MM.1S (cell line): ENCODE measurements at regions not wholly inside any gene's neighbourhood (a gene's known extent, or its start where the extent isn't known, plus 50 kb on each side); places are given as distances from the start of the nearest gene placed in this dataset.

Experiments
- DNase-seq: peaks from one replicate; pipeline ENCODE4 v3.0.0-alpha.2; 2015
- H2AFZ ChIP-seq: fragments of 300-600 bp; sonication (generic); 2 replicates; pipeline ENCODE4 v1.6.0; 2016; ENCODE audit warnings: antibody characterized with exemption, low read length
- H3F3A ChIP-seq: fragments of 300-600 bp; sonication (generic); 2 replicates; pipeline ENCODE4 v1.6.1; 2016; ENCODE audit warnings: mild to moderate bottlenecking, antibody characterized with exemption, low read length, moderate library complexity, mixed read lengths; ENCODE audit not compliant: insufficient read depth
- H3K27ac ChIP-seq: fragments of 300-600 bp; sonication (generic); 2 replicates; pipeline ENCODE4 v1.5.1; 2016; ENCODE audit warnings: mild to moderate bottlenecking, low read length
- H3K27me3 ChIP-seq: fragments of 300-600 bp; sonication (generic); replicated peaks from 2 replicates; pipeline ENCODE4 v1.6.0; 2016; ENCODE audit warnings: low read length; ENCODE audit not compliant: insufficient read depth
- H3K36me3 ChIP-seq: fragments of 300-600 bp; sonication (generic); replicated peaks from 2 replicates; pipeline ENCODE4 v1.6.1; 2016; ENCODE audit warnings: mild to moderate bottlenecking, low read length, mixed read lengths; ENCODE audit not compliant: insufficient read depth
- H3K4me1 ChIP-seq: fragments of 300-600 bp; sonication (generic); 2 replicates; pipeline ENCODE4 v1.6.1; 2016; ENCODE audit warnings: low read length, mixed read lengths
- H3K4me2 ChIP-seq: fragments of 300-600 bp; sonication (generic); 2 replicates; pipeline ENCODE4 v1.6.0; 2016; ENCODE audit warnings: low read depth, low read length
- H3K4me3 ChIP-seq: fragments of 300-600 bp; sonication (generic); 2 replicates; pipeline ENCODE4 v1.5.1; 2016; ENCODE audit warnings: low read length, mixed read lengths
- H3K79me2 ChIP-seq: fragments of 300-600 bp; sonication (generic); 2 replicates; pipeline ENCODE4 v1.6.1; 2016; ENCODE audit warnings: mixed run types, low read length, mixed read lengths
- H3K9ac ChIP-seq: fragments of 300-600 bp; sonication (generic); 2 replicates; pipeline ENCODE4 v1.6.1; 2016; ENCODE audit warnings: low read length, mixed read lengths
- H3K9me2 ChIP-seq: fragments of 300-600 bp; sonication (generic); replicated peaks from 2 replicates; pipeline ENCODE4 v1.6.1; 2016; ENCODE audit warnings: mild to moderate bottlenecking, low read length, mixed read lengths; ENCODE audit not compliant: insufficient read depth
- H3K9me3 ChIP-seq: fragments of 300-600 bp; sonication (generic); replicated peaks from 2 replicates; pipeline ENCODE4 v1.6.1; 2016; ENCODE audit warnings: mild to moderate bottlenecking, low read length, mixed read lengths; ENCODE audit not compliant: insufficient read depth
- H4K20me1 ChIP-seq: fragments of 300-600 bp; sonication (generic); 2 replicates; pipeline ENCODE4 v1.6.1; 2016; ENCODE audit warnings: mild to moderate bottlenecking, low read length, moderate library complexity, mixed read lengths; ENCODE audit not compliant: insufficient read depth
- CTCF ChIP-seq: fragments of 300-600 bp; sonication (generic); IDR thresholded peaks from 2 replicates; pipeline ENCODE4 v1.5.1; 2016; ENCODE audit warnings: antibody characterized with exemption, low read length, mixed read lengths
- EZH2 ChIP-seq: fragments of 300-600 bp; sonication (generic); optimal IDR thresholded peaks from 2 replicates; pipeline ENCODE3; 2017; ENCODE audit warnings: low read depth, mild to moderate bottlenecking, antibody characterized with exemption, low read length, mixed read lengths
- EZH2phosphoT487 ChIP-seq: fragments of 300-600 bp; sonication (generic); IDR thresholded peaks from 2 replicates; pipeline ENCODE4 v1.6.1; 2018; ENCODE audit warnings: antibody characterized with exemption, low read length

- Histone ChIP-seq H3K4me3 (no peak overlapping the region), H3F3A (no peaks in the 10 kb centered on the region), H3K9me2 (no peaks in the 10 kb centered on the region), H3K36me3 (no peaks in the 10 kb centered on the region), H3K9ac (no peak overlapping the region), H3K79me2 (no peaks in the 10 kb centered on the region), H4K20me1 (no peaks in the 10 kb centered on the region), H3K4me1 (no peaks in the 10 kb centered on the region), H3K27ac (no peak overlapping the region), H3K9me3 (no peaks in the 10 kb centered on the region), H3K27me3 (no peaks in the 10 kb centered on the region), H2AFZ (no peak overlapping the region), H3K4me2 (no peak overlapping the region)
- DNase-seq = no peak
- TF ChIP-seq EZH2phosphoT487 = no peak
- no peak for TF ChIP-seq EZH2
- TF ChIP-seq CTCF = no peak
Measured at GRCh38 chr3:43948013-43948412, 257.3 kb downstream of the ABHD5 start.

- H3K9me3 ChIP-seq = no peaks in the 10 kb centered on the region
- no peak overlapping the region for H3K4me2 ChIP-seq
- H3K27ac ChIP-seq = no peak overlapping the region
- H3K36me3 ChIP-seq = no peaks in the 10 kb centered on the region
- H3K9ac ChIP-seq = no peak overlapping the region
- no peaks in the 10 kb centered on the region for H3K4me1 ChIP-seq
- no peaks in the 10 kb centered on the region for H4K20me1 ChIP-seq
- H3F3A ChIP-seq = no peaks in the 10 kb centered on the region
- no peak overlapping the region for H3K4me3 ChIP-seq
- no peaks in the 10 kb centered on the region for H3K9me2 ChIP-seq
- no peaks in the 10 kb centered on the region for H3K27me3 ChIP-seq
- H3K79me2 ChIP-seq = no peaks in the 10 kb centered on the region
- TF ChIP-seq EZH2phosphoT487 (no peak), EZH2 (no peak)
- no peak for DNase-seq
- no peak overlapping the region for H2AFZ ChIP-seq
Measured at GRCh38 chr3:43949594-43949993, 258.9 kb downstream of the ABHD5 start.

GRCh38 chr3:43950775-43951174, 260.0 kb downstream of the ABHD5 start:
- Histone ChIP-seq H3K4me1 (no peaks in the 10 kb centered on the region), H3K79me2 (no peaks in the 10 kb centered on the region), H3K9me3 (no peaks in the 10 kb centered on the region), H4K20me1 (no peaks in the 10 kb centered on the region), H3K27me3 (no peaks in the 10 kb centered on the region), H3K9me2 (no peaks in the 10 kb centered on the region), H3K27ac (no peak overlapping the region), H3K4me3 (no peak overlapping the region), H2AFZ (no peak overlapping the region), H3K36me3 (no peaks in the 10 kb centered on the region), H3K9ac (no peak overlapping the region), H3K4me2 (no peak overlapping the region), H3F3A (no peaks in the 10 kb centered on the region)
- TF ChIP-seq EZH2phosphoT487 (no peak), EZH2 (no peak)
- DNase-seq = no peak

- Histone ChIP-seq H3K9ac (no peak overlapping the region), H3K9me2 (no peaks in the 10 kb centered on the region), H3K4me1 (peaks cover 8% of the 10 kb centered on the region), H3K36me3 (no peaks in the 10 kb centered on the region), H4K20me1 (no peaks in the 10 kb centered on the region), H3K4me3 (no peak overlapping the region), H3K79me2 (no peaks in the 10 kb centered on the region), H3F3A (peaks cover under 1% of the 10 kb centered on the region; the same call in 1 of the 2 replicates), H3K27me3 (no peaks in the 10 kb centered on the region), H2AFZ (no peak overlapping the region), H3K4me2 (no peak overlapping the region), H3K9me3 (no peaks in the 10 kb centered on the region), H3K27ac (no peak overlapping the region)
- DNase-seq = no peak
- no peak for TF ChIP-seq EZH2phosphoT487
- TF ChIP-seq EZH2 = no peak
- no peak for TF ChIP-seq CTCF
Measured at GRCh38 chr3:43951813-43952212, 261.1 kb downstream of the ABHD5 start.
